Uterus (tissue), 2 donors: ENCODE measurements at regions not wholly inside any gene's neighbourhood (a gene's known extent, or its start where the extent isn't known, plus 50 kb on each side); places are given as distances from the start of the nearest gene placed in this dataset.
"Not testable (repeated sequence)": the region's sequence is repeated elsewhere in the genome, so short reads cannot be mapped to it uniquely, and the experiment has no call there.

ENCODE experiments used
- POLR2A ChIP-seq, 2 donors: fragments of 450-650 bp; IDR thresholded peaks; one replicate each; pipeline ENCODE4 v1.6.1; 2016; ENCODE audit warnings: antibody characterized with exemption in 2 of 2, mild to moderate bottlenecking in 1 of 2, moderate library complexity in 1 of 2
- TF ChIP-seq, protein P1 (sequence below), 4 experiments: fragments of 200-600 bp in 2 of 4; fragments of 450-650 bp in 2 of 4; sonication (generic) in 2 of 4; IDR thresholded peaks; one replicate each; pipeline ENCODE4 v1.5.1; 2016 to 2019; ENCODE audit warnings: antibody characterized with exemption in 4 of 4, mild to moderate bottlenecking in 2 of 4, moderate library complexity in 1 of 4

DNA sequence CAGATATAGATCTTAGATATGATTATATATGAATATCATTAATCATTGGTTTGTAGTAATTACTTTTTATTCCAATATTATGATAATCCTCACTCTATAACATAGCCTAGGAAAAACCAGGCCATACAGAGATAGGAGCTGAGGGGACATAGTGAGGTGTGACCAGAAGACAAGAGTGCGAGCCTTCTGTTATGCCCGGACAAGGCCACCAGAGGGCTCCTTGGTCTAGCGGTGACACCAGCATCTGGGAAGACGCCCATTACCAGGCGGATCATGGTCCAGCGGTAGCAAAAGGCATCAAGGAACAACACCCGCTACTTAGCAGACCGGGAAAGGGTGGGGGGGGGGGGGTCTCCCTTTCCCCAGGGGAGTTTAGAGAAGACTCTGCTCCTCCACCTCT, 96.4 kb upstream of the WSB1 start:
- TF ChIP-seq, protein P1, sequence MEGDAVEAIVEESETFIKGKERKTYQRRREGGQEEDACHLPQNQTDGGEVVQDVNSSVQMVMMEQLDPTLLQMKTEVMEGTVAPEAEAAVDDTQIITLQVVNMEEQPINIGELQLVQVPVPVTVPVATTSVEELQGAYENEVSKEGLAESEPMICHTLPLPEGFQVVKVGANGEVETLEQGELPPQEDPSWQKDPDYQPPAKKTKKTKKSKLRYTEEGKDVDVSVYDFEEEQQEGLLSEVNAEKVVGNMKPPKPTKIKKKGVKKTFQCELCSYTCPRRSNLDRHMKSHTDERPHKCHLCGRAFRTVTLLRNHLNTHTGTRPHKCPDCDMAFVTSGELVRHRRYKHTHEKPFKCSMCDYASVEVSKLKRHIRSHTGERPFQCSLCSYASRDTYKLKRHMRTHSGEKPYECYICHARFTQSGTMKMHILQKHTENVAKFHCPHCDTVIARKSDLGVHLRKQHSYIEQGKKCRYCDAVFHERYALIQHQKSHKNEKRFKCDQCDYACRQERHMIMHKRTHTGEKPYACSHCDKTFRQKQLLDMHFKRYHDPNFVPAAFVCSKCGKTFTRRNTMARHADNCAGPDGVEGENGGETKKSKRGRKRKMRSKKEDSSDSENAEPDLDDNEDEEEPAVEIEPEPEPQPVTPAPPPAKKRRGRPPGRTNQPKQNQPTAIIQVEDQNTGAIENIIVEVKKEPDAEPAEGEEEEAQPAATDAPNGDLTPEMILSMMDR (IDR thresholded peaks at IDR 0.05), result peak in 1 of 4 experiments; percentile 5
- TF ChIP-seq POLR2A (IDR thresholded peaks at IDR 0.05), result not testable (repeated sequence)
